ENCODE measurements at regions not wholly inside any gene's neighbourhood (a gene's known extent, or its start where the extent isn't known, plus 50 kb on each side); places are given as distances from the start of the nearest gene placed in this dataset.

DNA sequence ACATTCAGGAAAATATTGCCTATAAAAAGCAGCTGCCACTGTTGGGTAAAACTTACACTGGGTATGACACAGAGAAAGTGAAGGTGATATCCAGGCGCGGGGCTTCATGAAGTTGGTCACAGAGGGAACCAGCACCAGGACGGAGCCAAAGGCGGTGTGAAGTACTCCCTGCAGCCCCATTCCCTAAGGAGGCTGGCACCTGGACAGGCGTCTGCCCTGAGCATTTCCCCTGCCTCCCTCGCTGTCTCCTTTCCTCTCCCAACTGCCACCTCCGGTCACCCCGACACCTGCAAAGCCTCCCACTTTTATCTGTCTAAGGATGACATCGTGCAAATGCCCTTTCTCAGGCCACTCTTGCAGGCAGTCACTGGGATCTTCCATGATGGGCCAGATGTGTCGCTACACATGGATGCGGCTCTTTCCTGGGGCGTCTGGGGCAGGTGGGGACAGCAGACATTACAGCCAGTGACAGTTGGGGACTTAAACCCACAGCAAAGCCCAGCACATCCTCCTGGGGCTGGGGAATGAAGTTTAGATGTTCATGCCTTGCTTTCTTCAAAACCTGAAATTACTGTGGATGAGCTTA lies 367.7 kb upstream of the IRX4 start:
- no peak for DNase-seq (ENCODE audit: low read depth, low spot score)
- peaks cover 48% of the 10 kb centered on the region for H3K9me3 ChIP-seq (ENCODE audit: control insufficient read depth, insufficient read depth, low read length)
- no peak overlapping the region for H3K4me3 ChIP-seq (ENCODE audit: low read depth, low read length)
- TF ChIP-seq, protein P1, sequence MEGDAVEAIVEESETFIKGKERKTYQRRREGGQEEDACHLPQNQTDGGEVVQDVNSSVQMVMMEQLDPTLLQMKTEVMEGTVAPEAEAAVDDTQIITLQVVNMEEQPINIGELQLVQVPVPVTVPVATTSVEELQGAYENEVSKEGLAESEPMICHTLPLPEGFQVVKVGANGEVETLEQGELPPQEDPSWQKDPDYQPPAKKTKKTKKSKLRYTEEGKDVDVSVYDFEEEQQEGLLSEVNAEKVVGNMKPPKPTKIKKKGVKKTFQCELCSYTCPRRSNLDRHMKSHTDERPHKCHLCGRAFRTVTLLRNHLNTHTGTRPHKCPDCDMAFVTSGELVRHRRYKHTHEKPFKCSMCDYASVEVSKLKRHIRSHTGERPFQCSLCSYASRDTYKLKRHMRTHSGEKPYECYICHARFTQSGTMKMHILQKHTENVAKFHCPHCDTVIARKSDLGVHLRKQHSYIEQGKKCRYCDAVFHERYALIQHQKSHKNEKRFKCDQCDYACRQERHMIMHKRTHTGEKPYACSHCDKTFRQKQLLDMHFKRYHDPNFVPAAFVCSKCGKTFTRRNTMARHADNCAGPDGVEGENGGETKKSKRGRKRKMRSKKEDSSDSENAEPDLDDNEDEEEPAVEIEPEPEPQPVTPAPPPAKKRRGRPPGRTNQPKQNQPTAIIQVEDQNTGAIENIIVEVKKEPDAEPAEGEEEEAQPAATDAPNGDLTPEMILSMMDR (IDR thresholded peaks at IDR 0.05; ENCODE audit: low read depth, low read length): no peak
- POLR2A ChIA-PET: no interaction called here
- CTCF ChIA-PET: no interaction called here
- no peaks in the 10 kb centered on the region for H3K27me3 ChIP-seq (ENCODE audit: control insufficient read depth, insufficient read depth, low read length)
- H3K27ac ChIP-seq (ENCODE audit: low read depth, low read length): no peak overlapping the region

DNA sequence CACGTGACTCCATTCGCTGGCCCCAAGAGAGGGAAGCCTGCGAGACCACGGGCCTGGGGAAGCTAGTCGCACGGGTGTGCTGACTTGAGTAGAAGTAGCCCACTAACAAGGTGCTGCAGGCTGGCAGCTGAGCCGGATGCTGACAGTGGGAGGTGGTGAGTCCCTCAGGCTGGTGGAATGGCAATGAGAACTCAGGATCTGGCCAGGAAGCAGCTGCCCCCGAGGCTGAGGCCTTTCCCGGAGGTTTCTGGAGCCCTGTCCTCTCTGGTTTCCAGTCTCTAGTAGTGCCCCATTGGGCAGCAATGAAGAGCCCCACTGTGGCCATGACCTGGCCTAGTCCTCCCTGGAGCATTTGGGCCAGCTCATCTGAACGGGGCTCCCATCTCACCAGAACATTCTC lies 366.7 kb upstream of the IRX4 start:
- ChIA-PET CTCF (no interaction called here), POLR2A (no interaction called here)
- H3K27ac ChIP-seq (ENCODE audit: low read depth, low read length): no peak overlapping the region
- no peaks in the 10 kb centered on the region for H3K27me3 ChIP-seq (ENCODE audit: control insufficient read depth, insufficient read depth, low read length)
- DNase-seq (ENCODE audit: low read depth, low spot score): no peak
- TF ChIP-seq, protein P1 (IDR thresholded peaks at IDR 0.05; ENCODE audit: low read depth, low read length): no peak
- peaks cover 40% of the 10 kb centered on the region for H3K9me3 ChIP-seq (ENCODE audit: control insufficient read depth, insufficient read depth, low read length)
- no peak overlapping the region for H3K4me3 ChIP-seq (ENCODE audit: low read depth, low read length)

DNA sequence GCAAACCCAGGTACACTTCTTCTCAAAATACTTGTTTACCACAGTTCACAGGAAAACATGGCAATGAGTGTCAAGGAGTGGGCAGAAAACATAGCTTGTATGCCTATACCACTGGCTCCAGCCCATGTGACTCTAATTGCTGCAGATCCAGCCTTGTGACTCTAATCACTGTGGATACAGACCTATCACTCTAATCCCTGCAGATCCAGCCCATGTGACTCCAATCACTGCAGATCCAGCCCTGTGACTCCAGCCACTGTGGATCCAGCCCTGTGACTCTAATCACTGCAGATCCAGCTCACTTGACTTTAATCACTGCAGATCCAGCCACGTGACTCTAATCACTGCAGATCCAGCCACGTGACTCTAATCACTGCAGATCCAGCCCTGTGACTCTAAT lies 366.3 kb upstream of the IRX4 start:
- POLR2A ChIA-PET: no interaction called here
- no peak overlapping the region for H3K4me3 ChIP-seq (ENCODE audit: low read depth, low read length)
- TF ChIP-seq, protein P1 (IDR thresholded peaks at IDR 0.05; ENCODE audit: low read depth, low read length): no peak
- no peak overlapping the region for H3K27ac ChIP-seq (ENCODE audit: low read depth, low read length)
- no peaks in the 10 kb centered on the region for H3K27me3 ChIP-seq (ENCODE audit: control insufficient read depth, insufficient read depth, low read length)
- DNase-seq (ENCODE audit: low read depth, low spot score): no peak
- H3K9me3 ChIP-seq (ENCODE audit: control insufficient read depth, insufficient read depth, low read length): peaks cover 40% of the 10 kb centered on the region
- CTCF ChIA-PET: no interaction called here

DNA sequence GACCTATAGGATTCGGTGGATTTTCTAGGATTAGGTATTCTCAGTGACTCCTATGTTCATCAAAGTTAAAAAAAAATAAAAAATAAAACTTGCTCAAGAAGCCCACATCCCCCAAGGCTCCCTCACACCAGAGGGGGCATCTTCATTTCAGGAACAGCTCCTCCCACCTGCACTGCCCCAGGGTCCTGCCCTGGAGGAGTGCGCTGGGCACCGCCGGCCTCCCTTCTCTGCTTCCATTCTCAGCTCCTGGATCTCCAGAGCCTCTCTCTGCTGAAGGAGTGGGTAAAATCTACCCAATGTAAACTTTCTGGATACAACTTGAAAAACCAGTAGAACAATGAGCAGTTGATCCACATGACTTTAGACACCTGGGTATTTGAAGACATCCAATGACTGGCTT lies 359.8 kb upstream of the IRX4 start:
- Histone ChIP-seq H3K9me3 (ENCODE audit: control insufficient read depth, insufficient read depth, low read length) (peaks cover 41% of the 10 kb centered on the region), H3K27ac (ENCODE audit: low read depth, low read length) (no peak overlapping the region), H3K27me3 (ENCODE audit: control insufficient read depth, insufficient read depth, low read length) (no peaks in the 10 kb centered on the region), H3K4me3 (ENCODE audit: low read depth, low read length) (no peak overlapping the region)
- TF ChIP-seq, protein P1 (IDR thresholded peaks at IDR 0.05; ENCODE audit: low read depth, low read length): no peak
- DNase-seq (ENCODE audit: low read depth, low spot score): no peak
- POLR2A ChIA-PET: no interaction called here
- CTCF ChIA-PET: no interaction called here

DNA sequence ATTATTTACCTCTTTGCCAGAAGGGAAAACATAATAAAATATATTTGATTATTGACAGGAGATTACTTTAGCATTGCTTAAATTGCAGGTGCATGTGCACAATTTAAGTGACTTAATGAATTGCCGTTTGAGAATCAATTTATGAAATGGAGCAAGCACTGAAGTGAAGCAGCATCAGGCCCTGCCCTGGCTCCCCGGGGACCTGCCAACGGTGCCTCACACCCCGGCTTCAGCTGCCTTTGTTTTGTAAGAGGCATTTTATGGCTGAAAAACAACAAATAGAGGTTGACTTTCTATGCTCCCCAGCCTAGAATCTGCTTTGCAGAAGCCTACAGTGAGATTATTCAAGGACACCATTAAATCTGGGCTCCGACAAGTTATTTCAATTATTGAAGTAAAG lies 359.1 kb upstream of the IRX4 start:
- Histone ChIP-seq H3K9me3 (ENCODE audit: control insufficient read depth, insufficient read depth, low read length) (peaks cover 44% of the 10 kb centered on the region), H3K27ac (ENCODE audit: low read depth, low read length) (no peak overlapping the region), H3K27me3 (ENCODE audit: control insufficient read depth, insufficient read depth, low read length) (no peaks in the 10 kb centered on the region), H3K4me3 (ENCODE audit: low read depth, low read length) (no peak overlapping the region)
- no peak for DNase-seq (ENCODE audit: low read depth, low spot score)
- ChIA-PET CTCF (no interaction called here), POLR2A (no interaction called here)
- TF ChIP-seq, protein P1 (IDR thresholded peaks at IDR 0.05; ENCODE audit: low read depth, low read length): no peak
